GM18870 (cell line): ENCODE measurements at regions not wholly inside any gene's neighbourhood (a gene's known extent, or its start where the extent isn't known, plus 50 kb on each side); places are given as distances from the start of the nearest gene placed in this dataset.
"Not testable (repeated sequence)": the region's sequence is repeated elsewhere in the genome, so short reads cannot be mapped to it uniquely, and the experiment has no call there.

Source experiments
- ATAC-seq: cut with Tn5 transposase; IDR thresholded peaks from one replicate; pipeline ENCODE4 v1.9.1; 2021; ENCODE audit warnings: moderate library complexity; ENCODE audit not compliant: unreplicated experiment

- ATAC-seq: no peak
These were observed 88.1 kb upstream of the STMND1 start for GRCh38 chr6:17013701-17014100.

GRCh38 chr6:17012421-17013225, 89.2 kb upstream of the STMND1 start:
- no peak for ATAC-seq

- no peak for ATAC-seq
These were observed 89.9 kb upstream of the STMND1 start for GRCh38 chr6:17011985-17012384.

GRCh38 chr6:17007749-17008148, 94.1 kb upstream of the STMND1 start:
- ATAC-seq: no peak

- no peak for ATAC-seq
These were observed 95.3 kb upstream of the STMND1 start for GRCh38 chr6:17006543-17006942.

GRCh38 chr6:17004269-17004668, 97.6 kb upstream of the STMND1 start:
- ATAC-seq: no peak

GRCh38 chr6:17002123-17002522, 99.7 kb upstream of the STMND1 start:
- ATAC-seq: no peak

- ATAC-seq: no peak
These were observed 100.7 kb upstream of the STMND1 start for GRCh38 chr6:17001188-17001587.

GRCh38 chr6:16999491-17000436, 102.1 kb upstream of the STMND1 start:
- ATAC-seq: no peak

- ATAC-seq: no peak
These were observed 103.4 kb upstream of the STMND1 start for GRCh38 chr6:16998461-16998860.

- no peak for ATAC-seq
These were observed 106.2 kb upstream of the STMND1 start for GRCh38 chr6:16995511-16996250.

- ATAC-seq: no peak
These were observed 108.5 kb upstream of the STMND1 start for GRCh38 chr6:16993396-16993795.

GRCh38 chr6:16991981-16992629, 109.7 kb upstream of the STMND1 start:
- no peak for ATAC-seq

GRCh38 chr6:16989976-16990375, 111.9 kb upstream of the STMND1 start:
- not testable (repeated sequence) for ATAC-seq

GRCh38 chr6:16989382-16989781, 112.5 kb upstream of the STMND1 start:
- ATAC-seq: no peak

- no peak for ATAC-seq
These were observed 113.9 kb upstream of the STMND1 start for GRCh38 chr6:16987996-16988395.

GRCh38 chr6:16985513-16986284, 116.2 kb upstream of the STMND1 start:
- ATAC-seq: no peak

GRCh38 chr6:16982807-16983206, 119.0 kb upstream of the STMND1 start:
- ATAC-seq: no peak

- ATAC-seq: no peak
These were observed 122.0 kb upstream of the STMND1 start for GRCh38 chr6:16979677-16980370.
